Sigmoid colon (tissue), 6 donors: ENCODE measurements at regions not wholly inside any gene's neighbourhood (a gene's known extent, or its start where the extent isn't known, plus 50 kb on each side); places are given as distances from the start of the nearest gene placed in this dataset.

Experiments
- DNase-seq: peaks from one replicate; pipeline ENCODE4 v3.0.0-alpha.2; 2019
- H3K27ac ChIP-seq, 4 donors: fragments of 200-600 bp; sonication (generic); one replicate each; pipeline ENCODE4 v1.5.1; 2016 to 2019; ENCODE audit warnings: mild to moderate bottlenecking in 1 of 4
- H3K27me3 ChIP-seq, 3 donors: fragments of 200-600 bp; sonication (generic); one replicate each; pipeline ENCODE4 v1.5.1; 2019; ENCODE audit warnings: mild to moderate bottlenecking in 1 of 3
- H3K36me3 ChIP-seq, 4 donors: fragments of 200-600 bp; sonication (generic); one replicate each; pipeline ENCODE4 v1.5.1; 2016 to 2019
- H3K4me1 ChIP-seq, 4 donors: fragments of 200-600 bp; sonication (generic); one replicate each; pipeline ENCODE4 v1.5.1; 2017 to 2019
- H3K4me3 ChIP-seq, 4 donors: fragments of 200-600 bp; sonication (generic); one replicate each; pipeline ENCODE4 v1.5.1; 2017 to 2019; ENCODE audit warnings: mild to moderate bottlenecking in 2 of 4, moderate library complexity in 1 of 4
- H3K9me3 ChIP-seq, 4 donors: fragments of 200-600 bp in 3 of 4; sonication (generic) in 3 of 4; one replicate each; pipeline versions ENCODE4 v1.5.1 to v1.6.1; 2013 to 2019
- EP300 ChIP-seq, 4 donors: sonication (generic); formaldehyde crosslinking; IDR thresholded peaks; one replicate each; pipeline ENCODE4 v1.6.1; 2017; ENCODE audit warnings: antibody characterized with exemption in 4 of 4
- POLR2A ChIP-seq, 2 donors: fragments of 450-650 bp; IDR thresholded peaks; one replicate each; pipeline ENCODE4 v1.6.1; 2016; ENCODE audit warnings: antibody characterized with exemption in 2 of 2, mild to moderate bottlenecking in 2 of 2, moderate library complexity in 2 of 2
- POLR2AphosphoS5 ChIP-seq, 4 donors: sonication (generic); formaldehyde crosslinking; IDR thresholded peaks; one replicate each; pipeline ENCODE4 v1.6.1; 2017; ENCODE audit warnings: antibody characterized with exemption in 4 of 4
- WGBS, 2 donors: extraction: QIAGEN DNeasy Blood & Tissue Kit; methylation state at CpG; one replicate each; pipeline ENCODE4 v1.1.7; 2013; 5-methylcytosine and 5-hydroxymethylcytosine counted together
- intact Hi-C: fragments of 100-400 bp; cut with DNase I; formaldehyde crosslinking; loops from one replicate; pipeline ENCODE4 v1.15.1; 2023
- TF ChIP-seq, protein P1 (sequence below), 4 experiments: fragments of 450-650 bp in 3 of 4; fragments of 200-600 bp in 1 of 4; IDR thresholded peaks; one replicate each; pipeline ENCODE4 v1.5.1; 2016 to 2019; ENCODE audit warnings: antibody characterized with exemption in 4 of 4, mild to moderate bottlenecking in 3 of 4, moderate library complexity in 2 of 4
- donor health status: healthy with polysubstance abuse.
- donor health status: healthy.

GRCh38 chr14:55807053-55807880 is 227.3 kb downstream of the KTN1 start:
- TF ChIP-seq EP300 (IDR thresholded peaks at IDR 0.05): peak in 1 of 4 donors; percentile 37
- peak; percentile 19 to 48 (median 29) for TF ChIP-seq POLR2AphosphoS5 (IDR thresholded peaks at IDR 0.05)
- TF ChIP-seq, protein P1, sequence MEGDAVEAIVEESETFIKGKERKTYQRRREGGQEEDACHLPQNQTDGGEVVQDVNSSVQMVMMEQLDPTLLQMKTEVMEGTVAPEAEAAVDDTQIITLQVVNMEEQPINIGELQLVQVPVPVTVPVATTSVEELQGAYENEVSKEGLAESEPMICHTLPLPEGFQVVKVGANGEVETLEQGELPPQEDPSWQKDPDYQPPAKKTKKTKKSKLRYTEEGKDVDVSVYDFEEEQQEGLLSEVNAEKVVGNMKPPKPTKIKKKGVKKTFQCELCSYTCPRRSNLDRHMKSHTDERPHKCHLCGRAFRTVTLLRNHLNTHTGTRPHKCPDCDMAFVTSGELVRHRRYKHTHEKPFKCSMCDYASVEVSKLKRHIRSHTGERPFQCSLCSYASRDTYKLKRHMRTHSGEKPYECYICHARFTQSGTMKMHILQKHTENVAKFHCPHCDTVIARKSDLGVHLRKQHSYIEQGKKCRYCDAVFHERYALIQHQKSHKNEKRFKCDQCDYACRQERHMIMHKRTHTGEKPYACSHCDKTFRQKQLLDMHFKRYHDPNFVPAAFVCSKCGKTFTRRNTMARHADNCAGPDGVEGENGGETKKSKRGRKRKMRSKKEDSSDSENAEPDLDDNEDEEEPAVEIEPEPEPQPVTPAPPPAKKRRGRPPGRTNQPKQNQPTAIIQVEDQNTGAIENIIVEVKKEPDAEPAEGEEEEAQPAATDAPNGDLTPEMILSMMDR (IDR thresholded peaks at IDR 0.05): no peak
- TF ChIP-seq POLR2A (IDR thresholded peaks at IDR 0.05): no peak
- H3K4me3 ChIP-seq: no peak overlapping the region
- WGBS, 2 donors: 5 to 27% methylated on average over 17 of the region's 17 CpGs
- H3K9me3 ChIP-seq: peaks cover 0 to 2% (median 0%) of the 10 kb centered on the region in 4 donors
- no peaks in the 10 kb centered on the region for H3K27me3 ChIP-seq
- no peaks in the 10 kb centered on the region for H3K4me1 ChIP-seq
- peak; percentile 80 for DNase-seq
- H3K27ac ChIP-seq: peak overlapping the region in 3 of 4 donors; percentile 15 to 57 (median 36)
- H3K36me3 ChIP-seq: no peaks in the 10 kb centered on the region
- intact Hi-C loops: no loop called here

DNA sequence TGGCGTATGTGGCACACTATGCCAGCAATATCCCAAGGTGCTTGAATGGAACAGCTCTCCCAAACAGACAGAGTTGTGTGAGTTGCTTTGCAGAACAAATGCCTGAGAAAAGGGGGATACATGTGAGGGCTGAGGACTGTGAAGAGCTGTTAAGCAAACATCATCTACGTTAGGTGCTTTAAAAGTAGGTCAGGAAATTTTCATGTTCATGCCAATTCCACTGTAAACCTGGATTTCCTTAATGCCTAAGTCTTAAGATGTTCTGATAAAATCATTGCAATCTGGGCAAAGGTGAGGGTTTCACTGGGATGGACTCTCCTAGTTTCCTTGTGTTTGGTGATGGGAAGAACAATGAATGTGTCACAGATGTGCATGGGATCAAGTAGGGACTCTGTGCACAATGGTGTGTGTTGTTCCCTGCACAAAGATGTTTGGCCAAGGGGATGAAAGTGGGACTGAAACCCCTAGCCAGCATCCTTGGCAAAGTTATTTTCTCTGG is 227.9 kb downstream of the KTN1 start:
- 35 to 61% methylated on average over 2 of the region's 2 CpGs for WGBS, 2 donors
- TF ChIP-seq EP300 (IDR thresholded peaks at IDR 0.05) (no peak), POLR2A (IDR thresholded peaks at IDR 0.05) (no peak), POLR2AphosphoS5 (IDR thresholded peaks at IDR 0.05) (no peak)
- TF ChIP-seq, protein P1 (IDR thresholded peaks at IDR 0.05): no peak
- peak overlapping the region in 2 of 4 donors; percentile 36 to 57 for H3K27ac ChIP-seq
- H3K36me3 ChIP-seq: no peaks in the 10 kb centered on the region
- H3K27me3 ChIP-seq: no peaks in the 10 kb centered on the region
- no peak overlapping the region for H3K4me3 ChIP-seq
- intact Hi-C loops: no loop called here
- H3K4me1 ChIP-seq: no peaks in the 10 kb centered on the region
- no peak for DNase-seq
- H3K9me3 ChIP-seq: peaks cover 0 to 2% (median 0%) of the 10 kb centered on the region in 4 donors

DNA sequence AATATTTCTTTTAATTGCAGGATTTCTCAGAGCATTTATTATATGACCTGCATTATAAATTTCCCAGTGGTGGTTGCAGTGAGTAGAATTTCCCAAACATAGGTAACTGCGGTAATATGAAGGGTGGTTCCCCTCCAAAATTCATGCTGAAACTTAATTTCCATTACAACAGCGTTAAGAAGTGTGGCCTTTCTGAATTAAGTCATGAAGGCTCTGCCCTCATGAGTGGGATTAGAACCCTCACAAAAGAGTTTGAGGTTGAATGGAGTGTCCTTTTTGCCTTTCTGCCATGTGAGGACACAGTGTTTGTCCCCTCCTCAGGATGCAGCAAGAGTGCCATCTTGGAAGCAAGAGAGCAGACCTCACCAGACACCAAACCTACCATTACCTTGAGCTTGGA is 233.6 kb downstream of the KTN1 start:
- intact Hi-C loops: no loop called here
- WGBS, 2 donors: 89% methylated on average over 2 of the region's 2 CpGs

GRCh38 chr14:55814064-55814463 is 234.1 kb downstream of the KTN1 start:
- intact Hi-C loops: no loop called here
- no peak for TF ChIP-seq POLR2A (IDR thresholded peaks at IDR 0.05)
- TF ChIP-seq POLR2AphosphoS5 (IDR thresholded peaks at IDR 0.05): no peak
- no peak for TF ChIP-seq EP300 (IDR thresholded peaks at IDR 0.05)
- TF ChIP-seq, protein P1 (IDR thresholded peaks at IDR 0.05): no peak
- 69 to 87% methylated on average over 1 of the region's 1 CpG for WGBS, 2 donors

More for the DNA sequence above, 233.6 kb downstream of the KTN1 start:
- no peaks in the 10 kb centered on the region for H3K4me1 ChIP-seq
- DNase-seq: no peak
- H3K27ac ChIP-seq: no peak overlapping the region
- H3K27me3 ChIP-seq: no peaks in the 10 kb centered on the region
- TF ChIP-seq EP300 (IDR thresholded peaks at IDR 0.05) (no peak), POLR2A (IDR thresholded peaks at IDR 0.05) (no peak), POLR2AphosphoS5 (IDR thresholded peaks at IDR 0.05) (no peak)
- TF ChIP-seq, protein P1 (IDR thresholded peaks at IDR 0.05): no peak
- no peak overlapping the region for H3K4me3 ChIP-seq
- no peaks in the 10 kb centered on the region for H3K9me3 ChIP-seq
- no peaks in the 10 kb centered on the region for H3K36me3 ChIP-seq

More at GRCh38 chr14:55814064-55814463, 234.1 kb downstream of the KTN1 start:
- Histone ChIP-seq H3K4me3 (no peak overlapping the region), H3K36me3 (no peaks in the 10 kb centered on the region), H3K27ac (no peak overlapping the region), H3K9me3 (no peaks in the 10 kb centered on the region), H3K4me1 (no peaks in the 10 kb centered on the region), H3K27me3 (no peaks in the 10 kb centered on the region)
- no peak for DNase-seq
